GM18499 (cell line): ENCODE measurements at regions not wholly inside any gene's neighbourhood (a gene's known extent, or its start where the extent isn't known, plus 50 kb on each side); places are given as distances from the start of the nearest gene placed in this dataset.

Source experiments
- ATAC-seq: cut with Tn5 transposase; IDR thresholded peaks from one replicate; pipeline ENCODE4 v1.9.1; 2021; ENCODE audit warnings: moderate number of reproducible peaks; ENCODE audit not compliant: insufficient read depth, unreplicated experiment

- no peak for ATAC-seq
These were observed 54.4 kb upstream of the STXBP5 start for GRCh38 chr6:147149826-147150225.

- no peak for ATAC-seq
These were observed 53.9 kb upstream of the STXBP5 start for GRCh38 chr6:147150293-147150692.
